RCC 7860 (cell line): ENCODE measurements at regions not wholly inside any gene's neighbourhood (a gene's known extent, or its start where the extent isn't known, plus 50 kb on each side); places are given as distances from the start of the nearest gene placed in this dataset.
A peak's percentile ranks its signal among the peaks of the same experiment; 100 is the strongest.

Experiments used
- DNase-seq: peaks from one replicate; pipeline ENCODE4 v3.0.0-alpha.2; 2015; ENCODE audit warnings: low spot score
- FAIRE-seq: peaks from 2 replicates; lab custom pipeline; 2012; peaks lifted over from hg19 to GRCh38; lab: Jason Lieb, UNC

GRCh38 chr12:91818227-91819131, 327.2 kb downstream of the BTG1 start:
- FAIRE-seq, result peak; percentile 33
- no peak for DNase-seq

GRCh38 chr12:91817517-91817916, 328.1 kb downstream of the BTG1 start:
- DNase-seq, result no peak
- FAIRE-seq, result no peak

DNA sequence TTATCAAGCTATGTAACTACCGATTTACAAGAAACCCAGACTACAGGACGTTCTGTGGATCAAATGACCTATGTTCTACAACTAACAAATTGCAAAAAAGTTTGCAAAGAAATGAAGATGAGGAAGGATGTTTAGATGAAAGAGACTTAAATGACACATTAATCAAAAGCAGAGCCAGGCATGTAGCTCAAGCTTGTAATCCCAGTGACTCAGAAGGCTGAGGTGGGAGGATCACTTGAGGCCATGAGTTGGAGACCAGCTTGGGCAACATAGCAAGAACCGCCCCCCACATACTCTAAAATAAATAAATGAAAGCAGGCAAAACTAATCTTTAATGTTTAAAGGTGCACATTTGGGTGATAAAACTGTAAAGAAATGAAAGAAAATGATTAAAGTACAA, 331.9 kb downstream of the BTG1 start:
- FAIRE-seq, result no peak
- no peak for DNase-seq

GRCh38 chr12:91811481-91812287, 334.0 kb downstream of the BTG1 start:
- FAIRE-seq (no peak), DNase-seq (peak; percentile 11)

- no peak for DNase-seq
- no peak for FAIRE-seq
Observed at GRCh38 chr12:91810531-91811451, 334.9 kb downstream of the BTG1 start.

- FAIRE-seq (no peak), DNase-seq (no peak)
Observed at GRCh38 chr12:91810077-91810476, 335.6 kb downstream of the BTG1 start.

- DNase-seq, result no peak
- FAIRE-seq, result no peak
Observed at GRCh38 chr12:91805031-91805430, 340.6 kb downstream of the BTG1 start.

- peak; percentile 15 for DNase-seq
- no peak for FAIRE-seq
Observed at GRCh38 chr12:91804533-91804932, 341.1 kb downstream of the BTG1 start.

GRCh38 chr12:91801048-91801447, 344.6 kb downstream of the BTG1 start:
- FAIRE-seq (no peak), DNase-seq (no peak)

DNA sequence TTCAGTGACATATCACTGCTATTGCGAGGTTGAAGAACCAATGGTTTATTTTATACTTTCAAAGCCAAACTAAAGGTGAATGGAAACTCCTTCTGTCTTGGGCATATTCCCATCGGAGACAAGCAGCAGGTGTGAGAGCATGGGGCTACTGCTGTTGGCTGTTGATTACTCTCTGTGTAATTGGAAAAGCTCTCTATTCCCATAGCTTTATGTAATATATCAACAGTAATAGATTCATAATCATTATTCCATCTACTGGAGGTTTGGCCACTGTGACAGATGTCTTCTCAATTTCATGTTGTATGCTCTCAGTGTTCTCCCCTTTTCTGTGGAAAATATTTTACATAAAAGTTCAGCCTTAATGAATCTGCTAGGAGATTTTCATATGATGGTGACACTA, 352.0 kb downstream of the BTG1 start:
- FAIRE-seq, result no peak
- DNase-seq, result no peak

DNA sequence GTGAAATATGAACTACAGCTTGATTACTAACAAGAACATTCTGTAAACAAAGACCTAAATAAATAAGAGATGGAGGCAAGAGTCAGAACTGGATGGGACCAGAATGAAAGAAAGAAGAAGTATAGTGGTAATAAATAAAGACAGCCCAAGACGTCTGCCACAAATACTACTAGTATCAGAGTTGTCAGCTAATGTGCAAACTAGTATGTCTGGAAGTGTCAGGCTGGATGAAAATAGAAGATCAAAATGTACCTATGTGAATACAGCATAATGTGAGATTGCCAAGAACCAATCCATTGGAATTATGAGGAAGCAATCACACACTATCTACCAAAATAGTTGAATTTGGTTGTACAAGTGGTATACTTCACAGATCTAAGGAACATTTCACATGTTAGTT, 353.0 kb downstream of the BTG1 start:
- DNase-seq, result no peak
- no peak for FAIRE-seq

- DNase-seq (no peak), FAIRE-seq (no peak)
Observed at GRCh38 chr12:91786499-91787272, 359.0 kb downstream of the BTG1 start.

- DNase-seq, result no peak
- no peak for FAIRE-seq
Observed at GRCh38 chr12:91785655-91786498, 359.8 kb downstream of the BTG1 start.

- DNase-seq, result no peak
- no peak for FAIRE-seq
Observed at GRCh38 chr12:91781114-91781513, 364.5 kb downstream of the BTG1 start.

DNA sequence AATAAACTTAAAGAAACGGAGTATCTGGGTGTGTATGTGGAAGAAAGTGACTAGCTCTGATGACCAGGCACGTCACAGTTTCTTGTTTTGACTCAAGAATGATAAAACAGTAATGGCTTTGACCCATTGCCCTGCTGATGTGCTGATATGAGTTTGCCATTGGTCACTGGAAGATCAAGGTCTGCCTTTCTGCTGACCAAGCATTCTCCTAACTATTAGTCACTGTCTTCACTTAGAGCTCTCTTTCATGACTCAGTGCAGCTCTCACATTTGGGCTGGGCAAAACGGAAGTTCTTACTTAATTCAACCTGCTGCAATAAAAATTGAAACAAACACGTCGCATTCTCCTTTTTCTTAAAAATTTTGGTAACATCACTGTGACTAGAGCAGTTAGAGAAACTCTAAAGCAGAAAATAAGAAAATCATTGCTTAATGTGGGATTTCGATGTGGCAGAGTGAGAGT, 366.7 kb downstream of the BTG1 start:
- peak; percentile 98 for FAIRE-seq
- DNase-seq, result peak; percentile 97

DNA sequence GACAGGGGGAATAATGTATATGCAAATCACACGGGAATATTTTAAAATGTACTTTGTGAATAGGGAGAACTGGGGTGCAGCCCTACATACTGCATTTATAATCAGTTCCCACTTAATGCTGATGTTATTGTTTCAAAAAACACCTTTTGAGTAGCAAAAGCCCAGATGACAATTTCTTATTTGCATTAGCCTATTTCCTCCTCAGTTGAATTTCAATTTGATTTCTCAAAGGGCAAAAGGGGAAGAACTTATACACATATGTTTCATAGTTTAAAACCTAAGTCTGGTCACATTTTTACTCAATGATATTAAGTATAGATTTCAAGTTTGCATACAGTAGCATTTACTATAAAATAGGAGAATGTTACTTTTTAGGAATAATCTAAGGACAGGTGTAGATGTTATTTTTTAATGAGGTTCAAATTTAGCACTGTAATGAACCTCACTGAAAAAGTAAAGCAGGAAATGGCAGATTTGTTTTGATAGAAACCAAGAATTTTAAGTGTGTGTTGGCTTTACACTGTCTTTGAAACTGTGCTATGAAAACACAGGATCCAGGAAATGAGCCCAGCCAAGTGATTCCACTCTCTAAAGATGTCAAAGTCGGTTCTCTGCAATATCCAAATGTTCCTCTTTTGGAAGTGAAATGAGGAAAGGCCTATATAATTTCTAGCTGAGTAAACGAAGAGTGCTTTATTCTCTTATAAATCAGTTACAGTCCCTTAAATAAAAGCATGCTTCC, 367.4 kb downstream of the BTG1 start:
- DNase-seq (no peak), FAIRE-seq (no peak)

DNA sequence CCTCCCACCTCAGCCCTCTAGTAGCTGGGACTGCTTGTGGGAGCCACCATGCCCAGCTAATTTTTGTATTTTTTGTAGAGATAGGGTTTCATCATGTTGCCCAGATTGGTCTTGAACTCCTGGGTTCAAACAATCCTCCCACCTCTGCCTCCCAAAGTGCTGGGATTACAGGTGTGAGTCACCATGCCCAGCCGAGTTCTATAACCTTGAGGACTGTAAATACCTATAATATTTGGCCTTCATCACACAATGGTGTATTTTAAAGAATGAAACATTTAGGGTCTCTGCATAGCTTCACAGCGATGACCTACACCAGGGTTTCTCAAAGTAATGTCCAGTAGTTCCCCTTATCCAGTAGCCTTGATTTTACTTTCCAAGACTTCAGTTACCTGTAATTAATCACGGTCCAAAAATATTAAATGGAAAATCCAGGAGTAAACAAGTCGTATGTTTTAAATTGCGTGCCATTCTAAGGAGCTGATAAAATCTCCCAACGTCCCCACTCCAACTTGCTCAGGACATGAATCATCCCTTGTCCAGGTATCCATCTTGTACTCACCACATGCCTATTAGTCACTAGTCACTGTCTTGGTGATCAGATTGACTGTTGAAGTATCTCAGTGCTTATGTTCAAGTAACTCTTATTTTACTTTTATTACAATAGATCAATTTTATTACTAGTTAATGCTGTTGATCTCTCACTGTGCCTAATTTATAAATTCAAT, 368.2 kb downstream of the BTG1 start:
- peak; percentile 82 for DNase-seq
- FAIRE-seq, result peak; percentile 79

DNA sequence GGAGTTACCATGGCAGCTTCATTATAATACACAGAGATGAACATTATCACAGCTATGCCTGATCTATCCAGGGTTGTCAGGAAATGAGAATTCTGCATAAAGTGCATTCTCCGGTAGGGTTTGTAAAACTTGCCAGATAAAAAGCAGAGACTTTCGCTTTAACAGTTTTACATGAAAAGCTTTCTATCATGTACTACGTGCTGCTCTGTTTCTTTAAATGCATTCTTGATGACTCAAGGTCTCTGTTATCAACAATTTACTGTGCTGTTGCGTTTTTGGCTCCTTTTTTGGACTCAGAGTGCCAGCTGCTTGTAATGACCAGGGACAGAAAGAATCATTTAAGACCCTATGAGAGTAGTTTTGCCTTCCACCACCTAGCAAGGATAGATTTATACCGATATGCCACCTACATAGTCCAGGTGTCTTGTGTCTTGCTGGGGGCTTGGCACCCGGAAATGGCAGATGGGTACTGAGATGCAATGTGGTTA, 371.2 kb downstream of the BTG1 start:
- FAIRE-seq (no peak), DNase-seq (peak; percentile 19)
